HFFc6 (cell line): ENCODE measurements at regions not wholly inside any gene's neighbourhood (a gene's known extent, or its start where the extent isn't known, plus 50 kb on each side); places are given as distances from the start of the nearest gene placed in this dataset.

Experiments
- DNase-seq: peaks from one replicate; pipeline ENCODE4 v3.0.0-alpha.2; 2018
- H3K27ac Mint-ChIP-seq: 2 replicates; pipeline ENCODE4 v1.8.0; 2020; ENCODE audit warnings: mild to moderate bottlenecking, mixed read lengths
- H3K27me3 Mint-ChIP-seq: 2 replicates; pipeline ENCODE4 v1.8.0; 2021; ENCODE audit warnings: mild to moderate bottlenecking, moderate library complexity, mixed read lengths; ENCODE audit not compliant: insufficient read depth
- H3K36me3 Mint-ChIP-seq: 2 replicates; pipeline ENCODE4 v1.8.0; 2021; ENCODE audit warnings: low read depth, mixed read lengths
- H3K4me1 Mint-ChIP-seq: 2 replicates; pipeline ENCODE4 v1.8.0; 2020; ENCODE audit warnings: low read depth, mixed read lengths
- H3K4me3 Mint-ChIP-seq: 2 replicates; pipeline ENCODE4 v1.8.0; 2020; ENCODE audit warnings: mild to moderate bottlenecking, moderate library complexity, mixed read lengths
- H3K9me3 Mint-ChIP-seq: 2 replicates; pipeline ENCODE4 v1.8.0; 2020; ENCODE audit warnings: mild to moderate bottlenecking, mixed read lengths
- CTCF ChIP-seq: fragments of 200-600 bp; sonication (generic); IDR thresholded peaks from 2 replicates; pipeline ENCODE4 v1.5.0; 2021; ENCODE audit warnings: antibody characterized with exemption, mild to moderate bottlenecking

GRCh38 chr11:70711095-70711910 lies 313.0 kb downstream of the CTTN start:
- Mint-ChIP-seq H3K4me3 (no peak overlapping the region), H3K27me3 (peaks cover 15% of the 10 kb centered on the region), H3K27ac (no peak overlapping the region), H3K9me3 (peaks cover 49% of the 10 kb centered on the region), H3K36me3 (peaks cover 8% of the 10 kb centered on the region), H3K4me1 (no peaks in the 10 kb centered on the region)
- no peak for TF ChIP-seq CTCF
- no peak for DNase-seq

DNA sequence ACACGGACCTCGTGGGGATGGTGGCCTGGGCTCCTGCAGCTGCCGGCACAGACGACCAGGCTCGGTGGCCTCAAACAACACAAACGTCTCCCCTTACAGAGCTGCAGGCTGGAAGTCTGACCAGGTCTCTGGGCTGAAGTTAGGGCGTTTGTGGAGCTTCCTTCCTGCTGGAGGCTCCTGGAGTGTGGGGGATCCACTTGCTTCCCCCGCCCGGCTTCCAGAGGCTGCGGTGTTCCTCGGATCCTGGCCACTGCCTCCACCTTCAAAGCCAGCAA lies 313.5 kb downstream of the CTTN start:
- no peak for TF ChIP-seq CTCF
- peaks cover 8% of the 10 kb centered on the region for H3K36me3 Mint-ChIP-seq
- H3K4me1 Mint-ChIP-seq = no peaks in the 10 kb centered on the region
- peaks cover 48% of the 10 kb centered on the region for H3K9me3 Mint-ChIP-seq
- H3K27me3 Mint-ChIP-seq = peaks cover 16% of the 10 kb centered on the region
- H3K4me3 Mint-ChIP-seq = no peak overlapping the region
- no peak for DNase-seq
- H3K27ac Mint-ChIP-seq = no peak overlapping the region

DNA sequence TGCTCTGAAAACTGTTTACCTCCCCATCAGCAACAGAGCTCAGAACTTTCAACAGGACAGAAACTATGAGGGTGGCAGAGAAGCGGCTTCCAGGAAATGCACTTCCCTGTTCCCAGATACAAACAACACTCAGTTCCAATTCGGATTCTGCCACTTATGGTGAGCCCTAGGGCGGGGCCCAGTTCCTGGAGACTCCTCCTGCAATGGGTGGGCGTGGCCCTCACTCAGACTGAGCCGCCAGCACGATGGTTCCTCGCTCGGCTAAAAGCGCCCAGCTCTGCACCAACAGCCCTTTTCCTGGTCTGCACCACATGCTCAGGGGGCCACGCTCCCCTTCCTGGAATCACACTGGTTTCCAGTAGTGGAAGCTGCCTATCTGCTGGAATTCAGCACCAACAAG lies 314.1 kb downstream of the CTTN start:
- peaks cover 19% of the 10 kb centered on the region for H3K27me3 Mint-ChIP-seq
- H3K4me1 Mint-ChIP-seq = no peaks in the 10 kb centered on the region
- no peak overlapping the region for H3K4me3 Mint-ChIP-seq
- peaks cover 46% of the 10 kb centered on the region for H3K9me3 Mint-ChIP-seq
- peaks cover 8% of the 10 kb centered on the region for H3K36me3 Mint-ChIP-seq
- H3K27ac Mint-ChIP-seq = no peak overlapping the region
- no peak for TF ChIP-seq CTCF
- no peak for DNase-seq

GRCh38 chr11:70713086-70713835 lies 314.9 kb downstream of the CTTN start:
- Mint-ChIP-seq H3K27ac (no peak overlapping the region), H3K9me3 (peaks cover 41% of the 10 kb centered on the region), H3K4me3 (no peak overlapping the region), H3K4me1 (no peaks in the 10 kb centered on the region), H3K27me3 (peaks cover 19% of the 10 kb centered on the region), H3K36me3 (peaks cover 8% of the 10 kb centered on the region)
- DNase-seq = no peak
- no peak for TF ChIP-seq CTCF

- DNase-seq = no peak
- no peak for TF ChIP-seq CTCF
- Mint-ChIP-seq H3K27me3 (peaks cover 19% of the 10 kb centered on the region), H3K4me3 (no peak overlapping the region), H3K4me1 (no peaks in the 10 kb centered on the region), H3K9me3 (peaks cover 37% of the 10 kb centered on the region), H3K27ac (no peak overlapping the region), H3K36me3 (peaks cover 8% of the 10 kb centered on the region)
These were observed 315.8 kb downstream of the CTTN start for GRCh38 chr11:70713988-70714665.
